Neural cell (in vitro differentiated cells): ENCODE measurements at regions not wholly inside any gene's neighbourhood (a gene's known extent, or its start where the extent isn't known, plus 50 kb on each side); places are given as distances from the start of the nearest gene placed in this dataset.

Experiments
- H2AFZ ChIP-seq: fragments of 200-600, 300-800 bp; sonication (generic), shearing (Covaris generic); 2 replicates; pipeline ENCODE4 v1.6.0; 2014; ENCODE audit warnings: low read depth, mild to moderate bottlenecking, antibody characterized with exemption, low read length, moderate library complexity
- H3F3A ChIP-seq: fragments of 200-600 bp; shearing (Covaris generic); 2 replicates; pipeline ENCODE4 v1.6.1; 2016; ENCODE audit warnings: mild to moderate bottlenecking, moderate library complexity, mixed read lengths, antibody characterized with exemption, low read length; ENCODE audit not compliant: insufficient read depth, poor library complexity, severe bottlenecking
- H3K27ac ChIP-seq: fragments of 200-600, 300-800 bp; sonication (generic), shearing (Covaris generic); 2 replicates; pipeline ENCODE4 v1.5.1; 2014; ENCODE audit warnings: mild to moderate bottlenecking, low read length, moderate library complexity
- H3K27me3 ChIP-seq: fragments of 300-800, 200-600 bp; sonication (generic), shearing (Covaris generic); 2 replicates; pipeline ENCODE4 v1.6.0; 2014; ENCODE audit warnings: mild to moderate bottlenecking, low read depth, low read length, moderate library complexity; ENCODE audit not compliant: insufficient read depth
- H3K36me3 ChIP-seq: fragments of 300-800, 200-600 bp; sonication (generic), shearing (Covaris generic); 2 replicates; pipeline ENCODE4 v1.5.1; 2014; ENCODE audit warnings: mild to moderate bottlenecking, antibody characterized with exemption, low read length, moderate library complexity; ENCODE audit not compliant: insufficient read depth
- H3K4me2 ChIP-seq: fragments of 300-800, 200-600 bp; sonication (generic), shearing (Covaris generic); 2 replicates; pipeline ENCODE4 v1.6.0; 2014; ENCODE audit warnings: mild to moderate bottlenecking, low read length
- H3K4me3 ChIP-seq: fragments of 300-800, 200-600 bp; sonication (generic), shearing (Covaris generic); 2 replicates; pipeline ENCODE4 v1.5.1; 2014; ENCODE audit warnings: mild to moderate bottlenecking, low read length, moderate library complexity
- H3K79me2 ChIP-seq: fragments of 200-600 bp; shearing (Covaris generic); replicated peaks from 2 replicates; pipeline ENCODE4 v1.6.0; 2014; ENCODE audit warnings: mild to moderate bottlenecking, low read length, moderate library complexity; ENCODE audit not compliant: insufficient read depth
- H3K9ac ChIP-seq: fragments of 300-800, 200-600 bp; sonication (generic), shearing (Covaris generic); 2 replicates; pipeline ENCODE4 v1.6.1; 2016; ENCODE audit warnings: mild to moderate bottlenecking, low read length, mixed read lengths
- H3K9me2 ChIP-seq: fragments of 200-600 bp; shearing (Covaris generic); 2 replicates; pipeline ENCODE4 v1.6.1; 2016; ENCODE audit warnings: mild to moderate bottlenecking, low read length, mixed read lengths; ENCODE audit not compliant: insufficient read depth
- H3K9me3 ChIP-seq: fragments of 200-600, 300-800 bp; sonication (generic), shearing (Covaris generic); 2 replicates; pipeline ENCODE4 v1.6.1; 2016; ENCODE audit warnings: mild to moderate bottlenecking, mixed run types, low read length, moderate library complexity, mixed read lengths
- H4K20me1 ChIP-seq: fragments of 200-600 bp; shearing (Covaris generic); 2 replicates; pipeline ENCODE4 v1.6.1; 2016; ENCODE audit warnings: mild to moderate bottlenecking, mixed run types; ENCODE audit not compliant: insufficient read depth
- EP300 ChIP-seq: fragments of 450-650 bp; conservative IDR thresholded peaks from 2 replicates; pipeline ENCODE4 v1.6.1; 2014; ENCODE audit warnings: antibody characterized with exemption, mild to moderate bottlenecking, moderate library complexity; ENCODE audit not compliant: poor library complexity, severe bottlenecking
- EZH2 ChIP-seq: fragments of 200-600, 300-800 bp; shearing (Covaris generic), sonication (generic); IDR thresholded peaks from 2 replicates; pipeline ENCODE4 v1.6.1; 2014; ENCODE audit warnings: antibody characterized with exemption, low read length, borderline replicate concordance, mild to moderate bottlenecking; ENCODE audit not compliant: insufficient read depth, poor library complexity, severe bottlenecking
- MXI1 ChIP-seq: fragments of 450-650 bp; conservative IDR thresholded peaks from 2 replicates; pipeline ENCODE4 v1.6.1; 2014; ENCODE audit warnings: antibody characterized with exemption, mild to moderate bottlenecking; ENCODE audit not compliant: poor library complexity, severe bottlenecking
- POLR2AphosphoS5 ChIP-seq: IDR thresholded peaks from 2 replicates; pipeline ENCODE4 v1.6.1; 2012
- RAD21 ChIP-seq: fragments of 450-650 bp; conservative IDR thresholded peaks from 2 replicates; pipeline ENCODE4 v1.6.1; 2014; ENCODE audit warnings: antibody characterized with exemption, mild to moderate bottlenecking, moderate library complexity
- SMC3 ChIP-seq: fragments of 450-650 bp; conservative IDR thresholded peaks from 2 replicates; pipeline ENCODE4 v1.6.1; 2014; ENCODE audit warnings: antibody characterized with exemption, mild to moderate bottlenecking, moderate library complexity; ENCODE audit not compliant: poor library complexity
- TAF1 ChIP-seq: IDR thresholded peaks from 2 replicates; pipeline ENCODE4 v1.6.1; 2012; ENCODE audit warnings: low read depth
- TF ChIP-seq, protein P1 (sequence below): IDR thresholded peaks from 2 replicates; pipeline ENCODE4 v1.6.1; 2012; ENCODE audit warnings: borderline replicate concordance
- TF ChIP-seq, protein P2 (sequence below): fragments of 450-650 bp; IDR thresholded peaks from 2 replicates; pipeline ENCODE4 v1.5.1; 2014; ENCODE audit warnings: antibody characterized with exemption, mild to moderate bottlenecking, moderate library complexity; ENCODE audit not compliant: poor library complexity, severe bottlenecking

DNA sequence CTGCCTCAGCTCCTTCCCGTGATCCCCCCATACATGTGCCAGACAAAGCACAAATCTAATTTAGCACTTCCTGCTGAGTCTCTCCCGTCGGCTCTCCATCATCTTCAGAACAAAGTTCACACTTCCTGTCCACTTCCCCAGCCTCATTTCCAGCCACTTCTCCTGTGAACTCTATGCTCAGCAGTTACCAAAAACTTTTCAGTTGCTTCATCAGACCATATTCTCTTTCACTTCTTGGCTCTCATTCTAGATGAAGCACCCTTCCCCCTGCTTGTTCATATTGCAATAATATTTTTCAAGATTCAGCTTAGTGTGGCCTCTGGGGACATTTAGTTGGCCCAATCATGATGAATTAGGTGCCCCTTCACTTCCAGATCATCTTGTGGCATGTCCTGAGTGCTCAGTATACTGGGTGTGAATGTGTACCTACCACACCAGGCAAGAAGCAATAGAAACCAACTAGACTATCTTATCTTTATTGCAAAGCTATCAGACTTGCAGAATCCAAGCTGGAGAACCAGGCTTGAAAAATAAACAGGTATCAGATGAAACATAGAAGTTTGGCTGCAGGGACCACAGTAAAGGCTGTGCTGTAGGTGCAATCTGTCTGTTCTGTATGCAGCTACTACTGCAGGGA, 115.8 kb downstream of the NXPE2 start:
- Histone ChIP-seq H3K79me2 (no peaks in the 10 kb centered on the region), H3K9me3 (no peaks in the 10 kb centered on the region), H3F3A (no peaks in the 10 kb centered on the region), H2AFZ (no peak overlapping the region), H3K4me2 (no peak overlapping the region), H3K27ac (no peak overlapping the region), H3K9me2 (no peaks in the 10 kb centered on the region), H3K27me3 (no peaks in the 10 kb centered on the region), H3K4me3 (no peak overlapping the region), H3K36me3 (no peaks in the 10 kb centered on the region), H4K20me1 (no peaks in the 10 kb centered on the region), H3K9ac (no peak overlapping the region)
- TF ChIP-seq EP300 (no peak), SMC3 (no peak), TAF1 (no peak), EZH2 (no peak), RAD21 (no peak), MXI1 (no peak), POLR2AphosphoS5 (no peak)
- TF ChIP-seq, protein P1, sequence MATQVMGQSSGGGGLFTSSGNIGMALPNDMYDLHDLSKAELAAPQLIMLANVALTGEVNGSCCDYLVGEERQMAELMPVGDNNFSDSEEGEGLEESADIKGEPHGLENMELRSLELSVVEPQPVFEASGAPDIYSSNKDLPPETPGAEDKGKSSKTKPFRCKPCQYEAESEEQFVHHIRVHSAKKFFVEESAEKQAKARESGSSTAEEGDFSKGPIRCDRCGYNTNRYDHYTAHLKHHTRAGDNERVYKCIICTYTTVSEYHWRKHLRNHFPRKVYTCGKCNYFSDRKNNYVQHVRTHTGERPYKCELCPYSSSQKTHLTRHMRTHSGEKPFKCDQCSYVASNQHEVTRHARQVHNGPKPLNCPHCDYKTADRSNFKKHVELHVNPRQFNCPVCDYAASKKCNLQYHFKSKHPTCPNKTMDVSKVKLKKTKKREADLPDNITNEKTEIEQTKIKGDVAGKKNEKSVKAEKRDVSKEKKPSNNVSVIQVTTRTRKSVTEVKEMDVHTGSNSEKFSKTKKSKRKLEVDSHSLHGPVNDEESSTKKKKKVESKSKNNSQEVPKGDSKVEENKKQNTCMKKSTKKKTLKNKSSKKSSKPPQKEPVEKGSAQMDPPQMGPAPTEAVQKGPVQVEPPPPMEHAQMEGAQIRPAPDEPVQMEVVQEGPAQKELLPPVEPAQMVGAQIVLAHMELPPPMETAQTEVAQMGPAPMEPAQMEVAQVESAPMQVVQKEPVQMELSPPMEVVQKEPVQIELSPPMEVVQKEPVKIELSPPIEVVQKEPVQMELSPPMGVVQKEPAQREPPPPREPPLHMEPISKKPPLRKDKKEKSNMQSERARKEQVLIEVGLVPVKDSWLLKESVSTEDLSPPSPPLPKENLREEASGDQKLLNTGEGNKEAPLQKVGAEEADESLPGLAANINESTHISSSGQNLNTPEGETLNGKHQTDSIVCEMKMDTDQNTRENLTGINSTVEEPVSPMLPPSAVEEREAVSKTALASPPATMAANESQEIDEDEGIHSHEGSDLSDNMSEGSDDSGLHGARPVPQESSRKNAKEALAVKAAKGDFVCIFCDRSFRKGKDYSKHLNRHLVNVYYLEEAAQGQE: no peak
- TF ChIP-seq, protein P2, sequence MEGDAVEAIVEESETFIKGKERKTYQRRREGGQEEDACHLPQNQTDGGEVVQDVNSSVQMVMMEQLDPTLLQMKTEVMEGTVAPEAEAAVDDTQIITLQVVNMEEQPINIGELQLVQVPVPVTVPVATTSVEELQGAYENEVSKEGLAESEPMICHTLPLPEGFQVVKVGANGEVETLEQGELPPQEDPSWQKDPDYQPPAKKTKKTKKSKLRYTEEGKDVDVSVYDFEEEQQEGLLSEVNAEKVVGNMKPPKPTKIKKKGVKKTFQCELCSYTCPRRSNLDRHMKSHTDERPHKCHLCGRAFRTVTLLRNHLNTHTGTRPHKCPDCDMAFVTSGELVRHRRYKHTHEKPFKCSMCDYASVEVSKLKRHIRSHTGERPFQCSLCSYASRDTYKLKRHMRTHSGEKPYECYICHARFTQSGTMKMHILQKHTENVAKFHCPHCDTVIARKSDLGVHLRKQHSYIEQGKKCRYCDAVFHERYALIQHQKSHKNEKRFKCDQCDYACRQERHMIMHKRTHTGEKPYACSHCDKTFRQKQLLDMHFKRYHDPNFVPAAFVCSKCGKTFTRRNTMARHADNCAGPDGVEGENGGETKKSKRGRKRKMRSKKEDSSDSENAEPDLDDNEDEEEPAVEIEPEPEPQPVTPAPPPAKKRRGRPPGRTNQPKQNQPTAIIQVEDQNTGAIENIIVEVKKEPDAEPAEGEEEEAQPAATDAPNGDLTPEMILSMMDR: no peak

DNA sequence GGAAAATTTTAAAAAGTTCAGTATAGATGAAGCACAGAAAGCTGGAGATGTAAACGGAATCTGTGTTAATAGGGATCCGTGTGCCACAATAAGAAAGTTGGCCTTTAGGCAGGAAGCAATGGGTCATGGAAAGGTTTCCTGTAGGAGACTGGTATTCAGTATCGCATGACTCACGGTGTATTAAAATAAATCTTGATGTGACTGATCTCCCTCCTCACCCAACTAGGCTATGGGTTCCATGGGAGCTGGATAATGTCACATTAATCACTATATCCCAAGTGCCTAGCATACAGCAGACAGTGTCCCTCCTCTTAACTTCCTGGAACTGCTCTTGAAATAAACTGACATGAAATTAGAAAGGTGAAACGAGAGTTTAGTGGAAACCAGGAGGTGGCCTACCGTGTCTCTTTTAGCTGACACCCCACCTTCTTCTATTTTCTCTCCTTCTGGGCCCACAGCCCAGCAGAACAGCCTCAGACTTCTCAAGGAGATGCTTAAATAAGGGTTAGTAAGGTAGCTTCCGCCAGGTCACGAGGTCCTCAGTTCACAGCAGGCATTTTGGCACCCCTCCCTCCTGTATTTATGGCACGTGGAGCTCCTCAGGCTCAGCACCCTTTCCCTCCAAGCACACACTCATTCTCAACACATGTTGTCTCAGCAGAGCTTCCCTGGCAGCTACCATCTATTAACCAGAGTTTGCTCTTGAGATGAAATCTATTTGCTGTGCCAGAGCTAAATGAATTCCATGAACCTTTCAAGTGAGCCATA, 118.8 kb downstream of the NXPE2 start:
- H3K9ac ChIP-seq: no peak overlapping the region

More for the DNA sequence above, 118.8 kb downstream of the NXPE2 start:
- Histone ChIP-seq H3K9me3 (no peaks in the 10 kb centered on the region), H3K27me3 (no peaks in the 10 kb centered on the region), H3K79me2 (no peaks in the 10 kb centered on the region), H3K4me3 (no peak overlapping the region), H3K27ac (no peak overlapping the region), H3K4me2 (no peak overlapping the region), H3K36me3 (no peaks in the 10 kb centered on the region), H2AFZ (no peak overlapping the region), H4K20me1 (no peaks in the 10 kb centered on the region), H3K9me2 (no peaks in the 10 kb centered on the region), H3F3A (no peaks in the 10 kb centered on the region)
- no peak for TF ChIP-seq TAF1
- TF ChIP-seq MXI1: no peak
- TF ChIP-seq EZH2: no peak
- TF ChIP-seq EP300: no peak
- TF ChIP-seq, protein P1: no peak
- TF ChIP-seq POLR2AphosphoS5: no peak
- TF ChIP-seq, protein P2: no peak
- TF ChIP-seq RAD21: no peak
- no peak for TF ChIP-seq SMC3
